Endodermal cell (in vitro differentiated cells): ENCODE measurements at regions not wholly inside any gene's neighbourhood (a gene's known extent, or its start where the extent isn't known, plus 50 kb on each side); places are given as distances from the start of the nearest gene placed in this dataset.

Experiments used
- DNase-seq: peaks from one replicate; pipeline ENCODE4 v3.0.0-alpha.2; 2017
- H3K27ac ChIP-seq: 2 replicates; pipeline ENCODE4 v1.5.1; 2013; ENCODE audit warnings: mild to moderate bottlenecking, low read depth, low read length, moderate library complexity
- H3K27me3 ChIP-seq: 2 replicates; pipeline ENCODE4 v1.6.1; 2013; ENCODE audit warnings: mild to moderate bottlenecking, low read length, moderate library complexity; ENCODE audit not compliant: insufficient read depth, control insufficient read depth, poor library complexity, severe bottlenecking
- H3K36me3 ChIP-seq: 2 replicates; pipeline ENCODE4 v1.7.0; 2013; ENCODE audit warnings: mild to moderate bottlenecking, low read length, moderate library complexity; ENCODE audit not compliant: control insufficient read depth, insufficient read depth
- H3K4me1 ChIP-seq: one replicate; pipeline ENCODE4 v1.7.0; 2013; ENCODE audit warnings: low read length; ENCODE audit not compliant: control insufficient read depth, insufficient read depth
- H3K4me3 ChIP-seq: 2 replicates; pipeline ENCODE4 v1.5.1; 2013; ENCODE audit warnings: mild to moderate bottlenecking, low read length, moderate library complexity
- H3K9ac ChIP-seq: 2 replicates; pipeline ENCODE4 v1.6.1; 2013; ENCODE audit warnings: mild to moderate bottlenecking, low read length, moderate library complexity; ENCODE audit not compliant: poor library complexity, severe bottlenecking; ENCODE audit errors: extremely low read depth
- H3K9me3 ChIP-seq: 2 replicates; pipeline ENCODE4 v1.6.1; 2013; ENCODE audit warnings: mild to moderate bottlenecking, low read length, moderate library complexity; ENCODE audit not compliant: control insufficient read depth
- H3K27ac Mint-ChIP-seq: 2 replicates; pipeline ENCODE4 v1.8.0; 2020; ENCODE audit warnings: mixed read lengths
- H3K27me3 Mint-ChIP-seq: 2 replicates; pipeline ENCODE4 v1.8.0; 2021; ENCODE audit warnings: mild to moderate bottlenecking, mixed read lengths; ENCODE audit not compliant: insufficient read depth
- H3K36me3 Mint-ChIP-seq: 2 replicates; pipeline ENCODE4 v1.8.0; 2020; ENCODE audit warnings: low read depth, mixed read lengths
- H3K4me1 Mint-ChIP-seq: 2 replicates; pipeline ENCODE4 v1.8.0; 2020; ENCODE audit warnings: mixed read lengths
- H3K4me3 Mint-ChIP-seq: 2 replicates; pipeline ENCODE4 v1.8.0; 2020; ENCODE audit warnings: mild to moderate bottlenecking, moderate library complexity, mixed read lengths
- H3K9me3 Mint-ChIP-seq: 2 replicates; pipeline ENCODE4 v1.8.0; 2020; ENCODE audit warnings: mild to moderate bottlenecking, mixed read lengths
- CTCF ChIP-seq: fragments of 200-600 bp; sonication (generic); conservative IDR thresholded peaks from 2 replicates; pipeline ENCODE4 v1.5.0; 2021; ENCODE audit warnings: antibody characterized with exemption, mild to moderate bottlenecking
- WGBS, 2 experiments: methylation state at CpG; one replicate each; pipeline versions ENCODE4 v1.1.5 to v1.1.7; 2013; ENCODE audit warnings: missing lambda C conversion rate in 2 of 2, mixed read lengths in 1 of 2; ENCODE audit not compliant: insufficient coverage in 1 of 2, insufficient read length in 1 of 2; 5-methylcytosine and 5-hydroxymethylcytosine counted together

DNA sequence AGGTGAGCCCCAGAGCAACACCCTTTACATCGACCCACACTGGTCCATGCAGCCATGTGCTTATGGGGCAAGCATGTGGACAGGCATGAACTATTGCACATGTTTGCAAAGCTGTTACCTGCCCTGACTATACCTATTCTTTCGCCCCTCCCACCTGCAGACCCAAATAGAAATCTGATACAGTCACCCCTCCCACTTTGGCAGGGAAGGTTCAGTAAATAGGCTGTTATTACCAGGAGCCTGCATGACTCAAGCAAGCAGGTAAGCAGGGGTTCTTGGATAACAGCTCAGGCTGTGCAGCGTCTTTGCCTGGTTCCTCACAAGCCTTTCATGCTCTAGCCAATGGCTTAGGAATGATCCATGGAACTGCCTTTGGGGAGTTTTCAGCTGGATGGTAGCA is 122.7 kb upstream of the DIPK2B start:
- no peak for TF ChIP-seq CTCF
- Histone ChIP-seq H3K27ac (no peak overlapping the region), H3K9ac (no peak overlapping the region), H3K9me3 (no peaks in the 10 kb centered on the region), H3K27me3 (no peaks in the 10 kb centered on the region), H3K4me1 (no peaks in the 10 kb centered on the region), H3K4me3 (no peak overlapping the region), H3K36me3 (no peaks in the 10 kb centered on the region)
- H3K27me3 Mint-ChIP-seq, result no peaks in the 10 kb centered on the region
- no peaks in the 10 kb centered on the region for H3K36me3 Mint-ChIP-seq
- DNase-seq, result no peak
- peaks cover 50% of the 10 kb centered on the region for H3K9me3 Mint-ChIP-seq
- no peak overlapping the region for H3K4me3 Mint-ChIP-seq
- H3K27ac Mint-ChIP-seq, result no peak overlapping the region
- 100% methylated on average over 3 of the region's 3 CpGs; no CpG with 5 or more reads in 1 of the 2 experiments for WGBS, 2 experiments
- H3K4me1 Mint-ChIP-seq, result no peaks in the 10 kb centered on the region

DNA sequence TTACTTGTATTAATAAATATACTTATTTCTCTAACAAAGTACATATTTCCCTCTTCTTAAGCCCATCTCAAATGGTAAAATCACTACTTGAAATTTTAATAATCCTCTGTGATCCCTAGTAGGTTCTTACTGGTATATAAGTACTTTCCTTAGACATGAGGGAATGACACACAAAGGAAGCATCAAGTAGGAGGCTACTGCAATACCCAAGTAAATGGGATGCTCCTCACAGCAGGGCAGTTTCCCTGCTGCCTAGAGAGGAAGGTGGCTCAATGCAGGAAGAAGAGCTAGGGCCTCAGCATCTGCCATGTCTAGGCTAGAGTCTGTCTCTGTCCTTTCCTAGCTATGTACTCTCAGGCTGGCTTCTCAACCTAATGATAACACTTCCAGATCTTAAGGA is 122.1 kb upstream of the DIPK2B start:
- H3K9me3 Mint-ChIP-seq, result peaks cover 48% of the 10 kb centered on the region
- no peak for TF ChIP-seq CTCF
- no peaks in the 10 kb centered on the region for H3K4me1 Mint-ChIP-seq
- H3K4me3 Mint-ChIP-seq, result no peak overlapping the region
- no peaks in the 10 kb centered on the region for H3K27me3 Mint-ChIP-seq
- no peaks in the 10 kb centered on the region for H3K36me3 Mint-ChIP-seq
- H3K9ac ChIP-seq, result no peak overlapping the region
- no peaks in the 10 kb centered on the region for H3K4me1 ChIP-seq
- H3K27ac ChIP-seq, result no peak overlapping the region
- no peak overlapping the region for H3K27ac Mint-ChIP-seq
- no peaks in the 10 kb centered on the region for H3K27me3 ChIP-seq
- H3K4me3 ChIP-seq, result no peak overlapping the region
- no peaks in the 10 kb centered on the region for H3K36me3 ChIP-seq
- no peaks in the 10 kb centered on the region for H3K9me3 ChIP-seq
- no peak for DNase-seq

GRCh38 chrX:45322382-45322781 is 121.7 kb upstream of the DIPK2B start:
- H3K4me1 ChIP-seq, result no peaks in the 10 kb centered on the region
- H3K27me3 ChIP-seq, result no peaks in the 10 kb centered on the region
- no peak overlapping the region for H3K9ac ChIP-seq
- no peak overlapping the region for H3K27ac ChIP-seq
- H3K9me3 ChIP-seq, result peaks cover 2% of the 10 kb centered on the region
- WGBS, 2 experiments, result 33% methylated on average over 2 of the region's 2 CpGs; no CpG with 5 or more reads in 1 of the 2 experiments
- DNase-seq, result peak; percentile 59
- Mint-ChIP-seq H3K4me3 (no peak overlapping the region), H3K4me1 (no peaks in the 10 kb centered on the region), H3K36me3 (peaks cover under 1% of the 10 kb centered on the region), H3K27ac (no peak overlapping the region), H3K9me3 (peaks cover 51% of the 10 kb centered on the region), H3K27me3 (no peaks in the 10 kb centered on the region)
- H3K4me3 ChIP-seq, result no peak overlapping the region
- TF ChIP-seq CTCF, result peak; percentile 70
- no peaks in the 10 kb centered on the region for H3K36me3 ChIP-seq
